ENCODE measurements at regions not wholly inside any gene's neighbourhood (a gene's known extent, or its start where the extent isn't known, plus 50 kb on each side); places are given as distances from the start of the nearest gene placed in this dataset.

- TF ChIP-seq POLR2A (IDR thresholded peaks at IDR 0.05; ENCODE audit: low read depth, low read length): no peak
- TF ChIP-seq POLR2AphosphoS5 (IDR thresholded peaks at IDR 0.05; ENCODE audit: low read depth, low read length): no peak
Observed at GRCh38 chr9:99626426-99626825, 195.3 kb upstream of the NR4A3 start.

All from GM12891 (cell line).